Gastrocnemius medialis (tissue), 4 donors: ENCODE measurements at regions not wholly inside any gene's neighbourhood (a gene's known extent, or its start where the extent isn't known, plus 50 kb on each side); places are given as distances from the start of the nearest gene placed in this dataset.

Experiments
- CTCF ChIP-seq, 5 experiments: fragments of 450-650 bp in 3 of 5; fragments of 200-600 bp in 2 of 5; sonication (generic) in 2 of 5; IDR thresholded peaks in 4 of 5; conservative IDR thresholded peaks in 1 of 5; 1 replicate in 4 of 5; 2 replicates in 1 of 5; pipeline ENCODE4 v1.5.1; 2016 to 2019; ENCODE audit warnings: antibody characterized with exemption in 5 of 5, mild to moderate bottlenecking in 3 of 5, moderate library complexity in 3 of 5
- POLR2A ChIP-seq, 2 donors: fragments of 450-650 bp; IDR thresholded peaks; one replicate each; pipeline ENCODE4 v1.6.1; 2017; ENCODE audit warnings: antibody characterized with exemption in 2 of 2, mild to moderate bottlenecking in 2 of 2, moderate library complexity in 2 of 2

GRCh38 chr12:74415633-74416032 is 122.0 kb upstream of the ATXN7L3B start:
- no peak for TF ChIP-seq CTCF (IDR thresholded peaks at IDR 0.05 in 4 of 5, conservative IDR thresholded peaks at IDR 0.05 in 1 of 5)
- no peak for TF ChIP-seq POLR2A (IDR thresholded peaks at IDR 0.05)
